ENCODE measurements at regions not wholly inside any gene's neighbourhood (a gene's known extent, or its start where the extent isn't known, plus 50 kb on each side); places are given as distances from the start of the nearest gene placed in this dataset.

DNA sequence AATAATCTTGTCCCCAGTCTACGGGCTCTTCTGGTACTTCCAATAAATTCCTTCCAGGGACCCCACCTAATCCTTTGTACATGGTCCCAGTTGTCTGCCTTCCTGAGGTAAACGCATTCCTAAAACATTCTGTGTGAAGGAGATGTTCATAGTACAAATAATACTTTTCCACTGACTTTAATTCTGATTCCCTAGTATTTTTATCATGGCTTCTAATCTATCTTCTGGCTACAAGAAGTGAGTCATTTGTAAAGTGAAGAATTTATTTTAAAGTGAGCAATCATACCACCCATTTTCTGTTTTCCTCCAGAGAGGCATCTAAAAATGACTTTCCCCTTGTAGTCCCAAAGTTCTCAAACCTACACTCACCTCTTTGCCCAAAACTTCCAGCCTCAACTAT lies 65.9 kb upstream of the NUDT4 start:
- DNase-seq (ENCODE audit: low read depth in 2 of 2), result peak in 1 of 2 donors; percentile 65
- H3K4me3 ChIP-seq (replicated peaks in 1 of 4; ENCODE audit: control extremely low read depth in 1 of 4, insufficient read depth in 1 of 4, low read depth in 3 of 4, low read length in 4 of 4), result no peak overlapping the region
- H3K27me3 ChIP-seq (ENCODE audit: control insufficient read depth, insufficient read depth, low read length), result no peaks in the 10 kb centered on the region
- H3K9me3 ChIP-seq (ENCODE audit: control insufficient read depth, insufficient read depth, low read depth, low read length), result no peaks in the 10 kb centered on the region
- no peaks in the 10 kb centered on the region for H3K4me1 ChIP-seq (ENCODE audit: control insufficient read depth, extremely low read depth, insufficient read depth, low read length)
- TF ChIP-seq CTCF (conservative IDR thresholded peaks at IDR 0.05 in 1 of 2, IDR thresholded peaks at IDR 0.05 in 1 of 2; ENCODE audit: low read depth in 1 of 2, low read length in 2 of 2), result no peak
- no peak for TF ChIP-seq EZH2 (IDR thresholded peaks at IDR 0.05; ENCODE audit: low read length, missing control alignments)
- no peak overlapping the region for H3K4me2 ChIP-seq (ENCODE audit: extremely low read depth, insufficient read depth, low read length)
- H4K20me1 ChIP-seq (ENCODE audit: control insufficient read depth, extremely low read depth, insufficient read depth, low read length), result no peaks in the 10 kb centered on the region
- no peak overlapping the region for H3K9ac ChIP-seq (ENCODE audit: insufficient read depth, low read length)
- H3K79me2 ChIP-seq (ENCODE audit: control insufficient read depth, insufficient read depth, low read length), result no peaks in the 10 kb centered on the region
- H2AFZ ChIP-seq (ENCODE audit: low read length), result no peak overlapping the region
- no peak overlapping the region for H3K27ac ChIP-seq (ENCODE audit: insufficient read depth, low read length)
- H3K36me3 ChIP-seq (ENCODE audit: control insufficient read depth, insufficient read depth, low read length), result no peaks in the 10 kb centered on the region

DNA sequence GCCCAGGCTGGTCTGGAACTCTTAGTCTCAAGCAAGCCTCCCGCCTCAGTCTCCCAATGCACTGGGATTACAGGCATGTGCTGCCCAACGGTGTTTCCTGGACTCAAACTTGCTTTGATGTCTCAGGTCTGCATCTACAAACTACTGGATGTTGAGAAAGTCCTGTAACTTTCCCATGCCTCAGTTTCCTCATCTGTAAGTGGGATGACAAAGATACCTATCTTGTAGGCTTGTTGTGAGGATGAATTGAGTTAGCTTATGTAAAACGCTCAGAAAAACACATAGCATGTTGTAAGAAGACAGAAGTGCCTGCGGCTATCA lies 63.6 kb upstream of the NUDT4 start:
- no peak for DNase-seq (ENCODE audit: low read depth in 2 of 2)
- no peak overlapping the region for H3K4me2 ChIP-seq (ENCODE audit: extremely low read depth, insufficient read depth, low read length)
- no peaks in the 10 kb centered on the region for H3K4me1 ChIP-seq (ENCODE audit: control insufficient read depth, extremely low read depth, insufficient read depth, low read length)
- H2AFZ ChIP-seq (ENCODE audit: low read length), result no peak overlapping the region
- no peak overlapping the region for H3K4me3 ChIP-seq (replicated peaks in 1 of 4; ENCODE audit: control extremely low read depth in 1 of 4, insufficient read depth in 1 of 4, low read depth in 3 of 4, low read length in 4 of 4)
- H3K9me3 ChIP-seq (ENCODE audit: control insufficient read depth, insufficient read depth, low read depth, low read length), result no peaks in the 10 kb centered on the region
- no peak overlapping the region for H3K27ac ChIP-seq (ENCODE audit: insufficient read depth, low read length)
- no peaks in the 10 kb centered on the region for H3K36me3 ChIP-seq (ENCODE audit: control insufficient read depth, insufficient read depth, low read length)
- TF ChIP-seq CTCF (conservative IDR thresholded peaks at IDR 0.05 in 1 of 2, IDR thresholded peaks at IDR 0.05 in 1 of 2; ENCODE audit: low read depth in 1 of 2, low read length in 2 of 2), result no peak
- TF ChIP-seq EZH2 (IDR thresholded peaks at IDR 0.05; ENCODE audit: low read length, missing control alignments), result no peak
- H3K27me3 ChIP-seq (ENCODE audit: control insufficient read depth, insufficient read depth, low read length), result no peaks in the 10 kb centered on the region
- no peak overlapping the region for H3K9ac ChIP-seq (ENCODE audit: insufficient read depth, low read length)
- H4K20me1 ChIP-seq (ENCODE audit: control insufficient read depth, extremely low read depth, insufficient read depth, low read length), result no peaks in the 10 kb centered on the region
- no peaks in the 10 kb centered on the region for H3K79me2 ChIP-seq (ENCODE audit: control insufficient read depth, insufficient read depth, low read length)

GRCh38 chr12:93315385-93315906 lies 62.3 kb upstream of the NUDT4 start:
- Histone ChIP-seq H3K27ac (ENCODE audit: insufficient read depth, low read length) (no peak overlapping the region), H3K9me3 (ENCODE audit: control insufficient read depth, insufficient read depth, low read depth, low read length) (no peaks in the 10 kb centered on the region)
- TF ChIP-seq CTCF (conservative IDR thresholded peaks at IDR 0.05 in 1 of 2, IDR thresholded peaks at IDR 0.05 in 1 of 2; ENCODE audit: low read depth in 1 of 2, low read length in 2 of 2), result no peak
- no peak for TF ChIP-seq EZH2 (IDR thresholded peaks at IDR 0.05; ENCODE audit: low read length, missing control alignments)

More at GRCh38 chr12:93315385-93315906, 62.3 kb upstream of the NUDT4 start:
- Histone ChIP-seq H4K20me1 (ENCODE audit: control insufficient read depth, extremely low read depth, insufficient read depth, low read length) (no peaks in the 10 kb centered on the region), H3K36me3 (ENCODE audit: control insufficient read depth, insufficient read depth, low read length) (no peaks in the 10 kb centered on the region), H3K9ac (ENCODE audit: insufficient read depth, low read length) (no peak overlapping the region), H3K4me2 (ENCODE audit: extremely low read depth, insufficient read depth, low read length) (no peak overlapping the region), H3K4me1 (ENCODE audit: control insufficient read depth, extremely low read depth, insufficient read depth, low read length) (no peaks in the 10 kb centered on the region), H2AFZ (ENCODE audit: low read length) (no peak overlapping the region), H3K4me3 (replicated peaks in 1 of 4; ENCODE audit: control extremely low read depth in 1 of 4, insufficient read depth in 1 of 4, low read depth in 3 of 4, low read length in 4 of 4) (no peak overlapping the region), H3K79me2 (ENCODE audit: control insufficient read depth, insufficient read depth, low read length) (no peaks in the 10 kb centered on the region), H3K27me3 (ENCODE audit: control insufficient read depth, insufficient read depth, low read length) (no peaks in the 10 kb centered on the region)
- no peak for DNase-seq (ENCODE audit: low read depth in 2 of 2)
